ENCODE measurements at regions not wholly inside any gene's neighbourhood (a gene's known extent, or its start where the extent isn't known, plus 50 kb on each side); places are given as distances from the start of the nearest gene placed in this dataset.

DNA sequence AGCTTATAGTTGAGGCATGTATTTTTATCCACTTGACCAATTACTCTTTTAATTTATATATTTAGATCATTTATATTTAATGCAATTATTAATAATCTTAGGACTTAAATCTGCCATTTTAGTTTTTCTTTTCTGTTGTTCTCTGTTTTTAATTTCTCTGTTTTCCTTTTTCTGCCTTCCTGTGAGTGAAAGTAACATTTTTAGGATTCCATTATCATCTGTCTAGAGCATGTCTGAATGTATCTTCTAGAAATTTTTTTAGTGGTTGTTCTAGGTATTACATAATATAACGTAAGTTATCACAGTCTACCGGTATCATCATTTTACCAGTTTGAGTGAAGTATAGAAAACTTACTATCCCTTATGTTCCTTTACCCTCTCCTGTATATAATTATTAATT is 197.3 kb downstream of the UNC5CL start:
- TF ChIP-seq, protein P1, sequence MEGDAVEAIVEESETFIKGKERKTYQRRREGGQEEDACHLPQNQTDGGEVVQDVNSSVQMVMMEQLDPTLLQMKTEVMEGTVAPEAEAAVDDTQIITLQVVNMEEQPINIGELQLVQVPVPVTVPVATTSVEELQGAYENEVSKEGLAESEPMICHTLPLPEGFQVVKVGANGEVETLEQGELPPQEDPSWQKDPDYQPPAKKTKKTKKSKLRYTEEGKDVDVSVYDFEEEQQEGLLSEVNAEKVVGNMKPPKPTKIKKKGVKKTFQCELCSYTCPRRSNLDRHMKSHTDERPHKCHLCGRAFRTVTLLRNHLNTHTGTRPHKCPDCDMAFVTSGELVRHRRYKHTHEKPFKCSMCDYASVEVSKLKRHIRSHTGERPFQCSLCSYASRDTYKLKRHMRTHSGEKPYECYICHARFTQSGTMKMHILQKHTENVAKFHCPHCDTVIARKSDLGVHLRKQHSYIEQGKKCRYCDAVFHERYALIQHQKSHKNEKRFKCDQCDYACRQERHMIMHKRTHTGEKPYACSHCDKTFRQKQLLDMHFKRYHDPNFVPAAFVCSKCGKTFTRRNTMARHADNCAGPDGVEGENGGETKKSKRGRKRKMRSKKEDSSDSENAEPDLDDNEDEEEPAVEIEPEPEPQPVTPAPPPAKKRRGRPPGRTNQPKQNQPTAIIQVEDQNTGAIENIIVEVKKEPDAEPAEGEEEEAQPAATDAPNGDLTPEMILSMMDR (IDR thresholded peaks at IDR 0.05): peak in 1 of 3 donors; percentile 8
- TF ChIP-seq POLR2A (IDR thresholded peaks at IDR 0.05) (no peak), POLR2AphosphoS5 (IDR thresholded peaks at IDR 0.05) (no peak)
